CD4-positive, CD25-positive, alpha-beta regulatory T cell (primary cell): ENCODE measurements at regions not wholly inside any gene's neighbourhood (a gene's known extent, or its start where the extent isn't known, plus 50 kb on each side); places are given as distances from the start of the nearest gene placed in this dataset.
"Not testable (repeated sequence)": the region's sequence is repeated elsewhere in the genome, so short reads cannot be mapped to it uniquely, and the experiment has no call there.

ENCODE experiments used
- ATAC-seq, 2 donors: fragments of 150-1000 bp; cut with Tn5 transposase; one replicate each; pipeline ENCODE4 v1.10.0; 2021; ENCODE audit warnings: low read depth in 2 of 2, moderate number of reproducible peaks in 2 of 2, moderate library complexity in 1 of 2
- DNase-seq, 3 donors: peaks; one replicate each; pipeline versions ENCODE4 v3.0.0 to v3.0.0-alpha.2; 2012 to 2022; ENCODE audit warnings: mixed read lengths in 1 of 3
- H3K27ac ChIP-seq: one replicate; pipeline ENCODE4 v1.7.0; 2013; ENCODE audit warnings: mild to moderate bottlenecking, low read length; ENCODE audit not compliant: insufficient read depth, poor library complexity, severe bottlenecking
- H3K27me3 ChIP-seq: one replicate; pipeline ENCODE4 v1.7.0; 2013; ENCODE audit warnings: low read length; ENCODE audit not compliant: control insufficient read depth, insufficient read depth
- H3K36me3 ChIP-seq: one replicate; pipeline ENCODE4 v1.7.0; 2013; ENCODE audit warnings: mild to moderate bottlenecking, low read length, moderate library complexity; ENCODE audit not compliant: control insufficient read depth, insufficient read depth
- H3K4me1 ChIP-seq: 2 replicates; pipeline ENCODE4 v1.7.0; 2013; ENCODE audit warnings: mild to moderate bottlenecking, low read length; ENCODE audit not compliant: insufficient read depth, control insufficient read depth, poor library complexity, severe bottlenecking
- H3K4me3 ChIP-seq: one replicate; pipeline ENCODE4 v1.7.0; 2013; ENCODE audit warnings: low read depth, mild to moderate bottlenecking, low read length, moderate library complexity
- H3K9me3 ChIP-seq, 2 experiments: 1 replicate in 1 of 2; 2 replicates in 1 of 2; pipeline ENCODE4 v1.7.0; 2013; ENCODE audit warnings: low read length in 2 of 2, mild to moderate bottlenecking in 1 of 2, moderate library complexity in 1 of 2; ENCODE audit not compliant: control insufficient read depth in 2 of 2
- H3K27ac Mint-ChIP-seq, 3 donors: one replicate each; pipeline ENCODE4 v1.8.0; 2020 to 2022; ENCODE audit warnings: mild to moderate bottlenecking in 3 of 3, mixed read lengths in 3 of 3, moderate library complexity in 2 of 3
- H3K27me3 Mint-ChIP-seq: one replicate; pipeline ENCODE4 v1.8.0; 2022; ENCODE audit warnings: mild to moderate bottlenecking, mixed read lengths
- H3K36me3 Mint-ChIP-seq: one replicate; pipeline ENCODE4 v1.8.0; 2020; ENCODE audit warnings: mixed read lengths
- H3K4me1 Mint-ChIP-seq, 4 donors: one replicate each; pipeline ENCODE4 v1.8.0; 2020 to 2022; ENCODE audit warnings: mixed read lengths in 4 of 4, mild to moderate bottlenecking in 1 of 4
- H3K4me3 Mint-ChIP-seq, 4 donors: one replicate each; pipeline ENCODE4 v1.8.0; 2020 to 2022; ENCODE audit warnings: mild to moderate bottlenecking in 4 of 4, mixed read lengths in 4 of 4, moderate library complexity in 3 of 4
- H3K9me3 Mint-ChIP-seq, 7 donors: one replicate each; pipeline ENCODE4 v1.8.0; 2020 to 2022; ENCODE audit warnings: mixed read lengths in 7 of 7, mild to moderate bottlenecking in 3 of 7, moderate library complexity in 2 of 7

DNA sequence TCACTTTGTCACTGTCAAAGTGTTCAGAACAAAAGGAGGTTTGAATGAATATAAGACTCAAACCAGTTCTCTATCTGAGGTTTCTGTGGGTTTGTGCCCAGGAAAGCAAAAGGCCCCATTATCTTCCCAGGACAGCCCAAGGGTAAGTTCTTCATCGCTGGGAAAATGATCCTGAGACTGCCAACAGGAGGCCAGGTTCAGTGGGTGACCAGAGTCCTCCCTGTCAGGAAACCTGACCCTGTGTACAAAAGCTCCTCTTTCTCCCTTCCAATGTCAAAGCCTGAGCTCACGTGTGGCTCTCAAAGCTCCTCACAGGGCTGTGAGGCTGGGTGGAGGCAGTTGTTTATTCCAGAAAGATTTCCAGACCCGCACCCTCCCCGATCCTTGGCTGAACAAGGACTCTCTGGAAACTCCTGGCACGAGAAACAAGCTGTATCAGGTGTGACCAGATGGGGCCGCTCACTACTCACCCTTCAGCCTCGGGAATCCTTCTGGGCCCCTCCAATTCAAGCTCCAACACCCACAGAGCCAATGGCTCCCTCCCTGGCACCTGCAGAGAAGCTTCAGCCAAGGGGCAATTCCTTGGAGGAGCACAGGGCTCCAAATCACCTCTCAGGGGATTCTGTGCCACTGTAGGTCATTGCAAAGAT lies 1516.7 kb downstream of the TSPY10 start:
- Mint-ChIP-seq H3K27me3 (no peaks in the 10 kb centered on the region), H3K27ac (no peak overlapping the region), H3K4me3 (no peak overlapping the region), H3K36me3 (no peaks in the 10 kb centered on the region), H3K4me1 (no peaks in the 10 kb centered on the region), H3K9me3 (peaks cover 0 to 24% (median 2%) of the 10 kb centered on the region in 7 donors)
- Histone ChIP-seq H3K27ac (no peak overlapping the region), H3K4me3 (no peak overlapping the region), H3K36me3 (no peaks in the 10 kb centered on the region), H3K9me3 (peaks cover 0 to 6% of the 10 kb centered on the region in 2 experiments), H3K27me3 (no peaks in the 10 kb centered on the region), H3K4me1 (no peaks in the 10 kb centered on the region)
- ATAC-seq (no peak), DNase-seq (no peak)

GRCh38 chrY:11063486-11063885 lies 1535.8 kb downstream of the TSPY10 start:
- Mint-ChIP-seq H3K4me1 (no peaks in the 10 kb centered on the region), H3K36me3 (no peaks in the 10 kb centered on the region), H3K4me3 (no peak overlapping the region), H3K27ac (no peak overlapping the region), H3K9me3 (peaks cover 0 to 3% (median 0%) of the 10 kb centered on the region in 7 donors), H3K27me3 (no peaks in the 10 kb centered on the region)
- ATAC-seq (no peak), DNase-seq (no peak)
- no peak overlapping the region for H3K27ac ChIP-seq
- H3K4me1 ChIP-seq: no peaks in the 10 kb centered on the region
- no peaks in the 10 kb centered on the region for H3K27me3 ChIP-seq
- H3K4me3 ChIP-seq: no peak overlapping the region
- no peaks in the 10 kb centered on the region for H3K36me3 ChIP-seq
- no peaks in the 10 kb centered on the region for H3K9me3 ChIP-seq

DNA sequence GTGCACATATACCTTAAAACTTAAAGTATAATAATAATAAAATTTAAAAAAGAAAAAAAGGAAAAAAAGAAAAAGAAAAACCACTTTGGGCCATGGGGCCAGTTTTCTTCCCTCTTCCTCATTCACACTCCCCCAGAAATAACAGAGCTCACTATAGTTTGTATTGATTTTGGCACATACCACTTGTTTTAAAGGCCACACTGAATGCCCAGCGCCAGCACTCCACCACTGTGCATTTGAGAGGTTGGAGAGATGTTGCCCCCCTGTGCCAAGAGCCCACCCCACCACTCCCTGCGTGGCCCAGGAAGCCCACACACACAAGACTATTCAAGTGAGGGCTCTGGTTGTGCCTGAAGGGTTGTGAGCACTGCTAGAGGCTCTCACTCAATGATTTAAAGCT lies 1536.3 kb downstream of the TSPY10 start:
- Mint-ChIP-seq H3K27ac (no peak overlapping the region), H3K36me3 (no peaks in the 10 kb centered on the region), H3K9me3 (peaks cover 0 to 3% (median 0%) of the 10 kb centered on the region in 7 donors), H3K27me3 (no peaks in the 10 kb centered on the region), H3K4me1 (no peaks in the 10 kb centered on the region), H3K4me3 (no peak overlapping the region)
- Histone ChIP-seq H3K9me3 (no peaks in the 10 kb centered on the region), H3K36me3 (no peaks in the 10 kb centered on the region), H3K4me1 (no peaks in the 10 kb centered on the region), H3K27ac (no peak overlapping the region), H3K4me3 (no peak overlapping the region), H3K27me3 (no peaks in the 10 kb centered on the region)
- DNase-seq (no peak), ATAC-seq (no peak)

- DNase-seq: no peak
- Histone ChIP-seq H3K4me3 (no peak overlapping the region), H3K27ac (no peak overlapping the region), H3K4me1 (no peaks in the 10 kb centered on the region), H3K36me3 (no peaks in the 10 kb centered on the region), H3K9me3 (no peaks in the 10 kb centered on the region), H3K27me3 (no peaks in the 10 kb centered on the region)
- Mint-ChIP-seq H3K27ac (no peak overlapping the region), H3K27me3 (no peaks in the 10 kb centered on the region), H3K4me1 (no peaks in the 10 kb centered on the region), H3K9me3 (peaks cover 0 to 3% (median 0%) of the 10 kb centered on the region in 7 donors), H3K4me3 (no peak overlapping the region), H3K36me3 (no peaks in the 10 kb centered on the region)
- no peak for ATAC-seq
Observed at GRCh38 chrY:11064376-11064775, 1536.7 kb downstream of the TSPY10 start.

DNA sequence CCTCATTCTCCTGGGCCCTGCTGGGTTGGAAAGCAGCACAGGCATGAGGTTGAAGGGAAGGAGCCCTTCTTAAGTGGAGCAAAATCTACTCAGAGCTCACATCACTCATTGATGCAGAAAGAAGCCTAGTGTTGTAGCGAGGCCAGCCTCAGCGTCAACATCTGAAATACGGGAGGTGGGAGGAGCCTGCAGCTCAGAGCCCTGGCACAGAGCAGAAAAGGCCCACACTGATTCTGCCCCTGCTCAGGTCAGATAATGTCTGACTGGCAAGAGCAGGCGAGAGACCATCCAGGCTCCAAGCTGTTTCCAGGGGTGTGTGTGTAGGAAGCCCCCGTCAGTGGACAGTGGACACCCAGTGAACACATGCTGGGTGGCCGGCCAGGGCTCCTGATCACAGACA lies 1541.6 kb downstream of the TSPY10 start:
- Histone ChIP-seq H3K27ac (no peak overlapping the region), H3K9me3 (no peaks in the 10 kb centered on the region), H3K4me3 (no peak overlapping the region), H3K27me3 (no peaks in the 10 kb centered on the region), H3K4me1 (no peaks in the 10 kb centered on the region), H3K36me3 (no peaks in the 10 kb centered on the region)
- no peak for ATAC-seq
- no peaks in the 10 kb centered on the region for H3K9me3 Mint-ChIP-seq
- H3K36me3 Mint-ChIP-seq: no peaks in the 10 kb centered on the region
- DNase-seq: no peak
- H3K27ac Mint-ChIP-seq: no peak overlapping the region
- no peaks in the 10 kb centered on the region for H3K4me1 Mint-ChIP-seq
- no peak overlapping the region for H3K4me3 Mint-ChIP-seq
- H3K27me3 Mint-ChIP-seq: no peaks in the 10 kb centered on the region

DNA sequence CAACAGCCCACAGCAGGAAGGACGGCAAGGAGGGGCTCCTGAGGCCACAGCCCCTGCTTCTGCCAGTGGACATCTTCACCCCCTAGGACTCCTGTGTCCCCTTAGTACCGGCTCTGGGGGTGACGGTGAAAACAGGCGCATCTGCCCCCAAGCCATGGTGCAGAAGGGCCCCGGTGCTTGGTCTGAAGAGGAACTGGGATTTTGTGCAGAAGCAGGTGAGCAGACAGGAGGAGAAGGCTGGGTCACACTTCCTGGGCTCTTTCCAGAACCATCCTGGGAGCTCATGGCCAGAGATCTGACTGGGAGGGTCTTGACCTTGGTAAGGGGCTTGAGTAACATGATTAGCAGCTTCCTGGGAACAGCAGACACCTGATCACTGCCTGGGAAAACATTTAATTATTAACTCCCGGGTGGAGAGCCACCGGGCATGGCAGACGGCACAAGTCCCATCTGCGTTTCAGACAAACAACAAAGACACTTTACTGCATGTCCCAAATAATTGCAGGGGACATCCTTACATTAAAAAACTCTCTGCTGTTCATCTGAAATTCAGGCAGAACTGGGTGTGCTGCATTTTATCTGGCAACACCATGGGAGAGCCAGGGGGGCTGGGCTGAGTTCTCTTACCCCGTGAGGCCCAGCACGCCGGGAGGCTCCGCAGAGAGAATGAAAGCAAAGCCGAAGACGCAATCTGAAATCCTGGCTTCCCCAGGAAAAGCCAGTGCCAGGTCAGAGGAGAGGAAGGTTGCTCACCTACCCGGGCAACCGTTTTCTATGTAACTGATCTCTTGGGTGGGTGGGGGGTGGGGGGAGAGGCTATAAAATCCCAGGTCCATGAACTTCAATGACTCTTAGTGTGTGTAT lies 1542.8 kb downstream of the TSPY10 start:
- H3K4me3 Mint-ChIP-seq: no peak overlapping the region

GRCh38 chrY:11085801-11086200 lies 1558.1 kb downstream of the TSPY10 start:
- H3K4me3 ChIP-seq, H3K4me1 ChIP-seq, H3K9me3 ChIP-seq, H3K27me3 ChIP-seq, H3K4me1 Mint-ChIP-seq, H3K27ac ChIP-seq, DNase-seq, H3K27me3 Mint-ChIP-seq, H3K36me3 Mint-ChIP-seq, H3K36me3 ChIP-seq, H3K4me3 Mint-ChIP-seq, ATAC-seq, H3K9me3 Mint-ChIP-seq, H3K27ac Mint-ChIP-seq: not testable (repeated sequence)

More for the DNA sequence above, 1542.8 kb downstream of the TSPY10 start:
- H3K9me3 Mint-ChIP-seq: no peaks in the 10 kb centered on the region
- H3K4me3 ChIP-seq: no peak overlapping the region
- no peaks in the 10 kb centered on the region for H3K27me3 Mint-ChIP-seq
- no peaks in the 10 kb centered on the region for H3K4me1 ChIP-seq
- H3K27me3 ChIP-seq: no peaks in the 10 kb centered on the region
- no peaks in the 10 kb centered on the region for H3K4me1 Mint-ChIP-seq
- H3K27ac ChIP-seq: no peak overlapping the region
- ATAC-seq: no peak
- H3K36me3 Mint-ChIP-seq: no peaks in the 10 kb centered on the region
- H3K9me3 ChIP-seq: no peaks in the 10 kb centered on the region
- no peak for DNase-seq
- H3K27ac Mint-ChIP-seq: no peak overlapping the region
- no peaks in the 10 kb centered on the region for H3K36me3 ChIP-seq

DNA sequence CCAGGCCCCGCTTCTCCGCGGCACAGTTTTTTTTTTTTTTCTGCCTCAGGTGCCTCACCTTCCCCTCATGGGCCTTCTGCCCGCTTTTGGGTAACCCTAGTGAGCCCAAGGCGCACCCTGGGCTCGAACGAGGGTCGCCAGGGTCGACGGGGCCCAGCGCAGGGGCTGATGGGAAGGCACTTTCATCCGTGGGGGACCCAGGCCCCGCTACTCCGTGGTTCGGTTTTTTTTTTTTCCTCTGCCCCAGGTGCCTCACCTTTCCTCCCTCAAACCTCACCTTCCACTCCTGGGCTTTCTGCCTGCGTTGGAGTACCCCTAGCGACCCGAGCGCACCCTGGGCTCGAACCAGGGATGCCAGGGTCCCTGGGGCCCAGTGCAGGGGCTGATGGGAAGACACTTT lies 1569.8 kb downstream of the TSPY10 start:
- not testable (repeated sequence) for H3K36me3 Mint-ChIP-seq, H3K4me1 Mint-ChIP-seq, H3K27me3 Mint-ChIP-seq, DNase-seq, H3K9me3 Mint-ChIP-seq, H3K4me3 Mint-ChIP-seq, H3K36me3 ChIP-seq, ATAC-seq, H3K27ac ChIP-seq, H3K9me3 ChIP-seq, H3K4me3 ChIP-seq, H3K4me1 ChIP-seq, H3K27me3 ChIP-seq, H3K27ac Mint-ChIP-seq
